NCI-H2196 treated with DMSO at 0.1 percent for 48 hours (cell line): ENCODE measurements at regions not wholly inside any gene's neighbourhood (a gene's known extent, or its start where the extent isn't known, plus 50 kb on each side); places are given as distances from the start of the nearest gene placed in this dataset.
"Not testable (repeated sequence)": the region's sequence is repeated elsewhere in the genome, so short reads cannot be mapped to it uniquely, and the experiment has no call there.

Source experiments
- DNase-seq: peaks from one replicate; lab custom pipeline; 2025; ENCODE audit not compliant: unreplicated experiment; lab: John Stamatoyannopoulos, UW

DNA sequence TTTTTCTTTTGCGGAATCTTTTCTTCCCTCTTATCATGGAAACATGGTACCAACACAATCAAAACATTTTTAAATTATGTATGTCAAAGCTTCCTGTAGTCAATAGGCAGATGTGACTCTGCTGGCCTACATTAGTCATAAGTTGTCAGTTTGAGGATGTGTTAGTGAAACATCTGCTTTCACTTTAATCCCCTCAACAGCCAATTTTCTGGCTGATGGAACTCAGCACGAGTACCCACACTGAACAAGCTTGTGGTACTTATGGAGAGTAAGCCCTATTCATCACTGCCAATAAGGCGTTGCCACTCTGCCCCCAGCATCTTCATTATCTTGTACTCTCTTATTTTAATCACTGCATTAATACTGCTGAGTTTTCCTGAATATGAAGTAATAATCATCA, 1034.4 kb downstream of the CDH9 start:
- no peak for DNase-seq

DNA sequence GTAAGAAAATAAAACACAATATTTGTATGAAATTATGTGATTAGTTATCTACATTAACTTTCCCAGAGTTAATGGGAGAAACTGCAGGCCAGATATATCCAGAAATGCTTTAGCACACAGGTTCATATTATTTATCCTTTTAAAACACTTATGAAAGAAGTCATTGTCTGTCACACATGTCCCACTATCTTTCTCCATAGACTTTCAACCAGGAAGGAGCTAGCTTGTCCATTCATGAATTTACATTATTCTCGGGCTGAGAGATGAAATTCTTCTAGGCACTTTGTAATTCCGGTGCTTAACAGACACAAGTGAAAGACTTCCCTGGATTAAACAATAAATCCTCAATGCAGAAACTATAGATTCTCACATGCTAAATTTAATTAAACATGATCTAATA, 1043.2 kb downstream of the CDH9 start:
- DNase-seq: no peak

DNA sequence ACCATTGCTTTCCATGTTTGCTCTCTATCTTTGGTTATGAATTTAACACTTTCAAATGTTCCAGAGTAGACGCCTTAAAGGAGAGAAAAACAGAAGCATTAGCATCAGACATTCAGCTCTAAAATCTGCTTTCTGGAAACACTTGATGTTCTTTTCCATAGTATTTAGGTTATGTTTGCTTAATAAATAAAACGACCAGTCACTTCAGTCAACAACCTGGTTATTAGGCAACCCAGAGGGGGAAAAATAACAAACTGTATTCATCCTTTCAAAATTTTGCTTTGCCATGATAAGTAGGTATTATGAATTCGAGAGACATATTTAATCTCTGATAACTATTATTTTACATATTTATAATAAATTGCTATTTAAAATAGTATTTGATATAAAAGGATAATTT, 1044.7 kb downstream of the CDH9 start:
- DNase-seq: no peak

GRCh38 chr5:25991639-25992038, 1046.7 kb downstream of the CDH9 start:
- no peak for DNase-seq

DNA sequence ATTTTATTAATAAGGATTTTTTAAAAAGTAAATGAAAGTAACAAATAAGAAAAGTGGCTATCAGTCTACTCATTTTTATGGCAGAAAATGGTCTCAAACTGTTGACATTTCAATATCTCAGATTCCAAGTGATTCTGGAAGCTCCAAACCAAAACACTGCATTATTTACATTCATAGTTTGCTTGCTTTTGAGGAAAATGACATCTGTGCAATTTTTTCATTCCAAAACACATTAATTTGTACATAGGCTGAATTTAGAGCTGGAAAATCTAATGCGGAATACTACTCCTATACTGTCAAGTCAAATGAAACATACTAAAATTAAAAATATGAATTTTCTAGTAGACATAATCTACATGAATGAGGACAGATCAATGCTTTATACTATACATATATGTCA, 1047.6 kb downstream of the CDH9 start:
- DNase-seq: no peak

DNA sequence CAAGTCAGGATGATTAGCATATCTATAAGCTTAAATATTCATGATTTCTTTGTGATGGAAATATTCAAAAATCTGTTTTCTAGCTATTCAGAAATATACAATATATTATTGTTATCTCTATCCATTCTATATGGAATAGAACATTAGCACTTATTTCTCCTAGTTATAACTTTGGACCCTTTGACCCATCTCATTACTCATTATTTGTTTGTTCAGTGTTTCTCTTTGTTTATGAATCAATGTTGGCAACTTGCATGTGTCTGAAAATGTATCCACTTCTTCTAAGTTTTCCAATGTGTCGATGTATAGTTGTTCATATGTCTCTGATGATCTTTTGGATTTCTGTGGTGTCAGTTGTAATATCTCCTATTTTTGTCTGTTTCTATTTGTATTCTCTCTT, 1059.3 kb downstream of the CDH9 start:
- no peak for DNase-seq

- no peak for DNase-seq
Measured at GRCh38 chr5:25975885-25976284, 1062.5 kb downstream of the CDH9 start.

DNA sequence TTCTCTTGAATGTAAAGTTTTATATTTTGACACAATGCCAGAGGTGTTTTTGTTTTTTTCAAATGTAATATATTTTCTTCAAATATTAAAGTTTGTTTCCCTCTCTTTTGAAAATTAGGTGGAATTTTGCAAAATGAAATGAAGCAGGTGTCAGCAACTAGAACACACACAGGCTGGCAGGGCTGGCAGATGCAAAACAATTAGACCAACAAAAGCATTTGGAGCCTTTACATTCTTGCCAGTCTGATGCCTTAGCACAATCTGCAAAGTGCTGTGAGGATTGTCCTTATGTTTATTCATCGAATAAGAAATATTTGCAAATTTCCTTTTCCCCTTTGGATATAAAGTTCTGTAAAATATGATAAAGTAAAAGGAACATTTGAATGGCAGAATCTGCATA, 1063.9 kb downstream of the CDH9 start:
- no peak for DNase-seq

- no peak for DNase-seq
Measured at GRCh38 chr5:25970906-25971489, 1067.4 kb downstream of the CDH9 start.

DNA sequence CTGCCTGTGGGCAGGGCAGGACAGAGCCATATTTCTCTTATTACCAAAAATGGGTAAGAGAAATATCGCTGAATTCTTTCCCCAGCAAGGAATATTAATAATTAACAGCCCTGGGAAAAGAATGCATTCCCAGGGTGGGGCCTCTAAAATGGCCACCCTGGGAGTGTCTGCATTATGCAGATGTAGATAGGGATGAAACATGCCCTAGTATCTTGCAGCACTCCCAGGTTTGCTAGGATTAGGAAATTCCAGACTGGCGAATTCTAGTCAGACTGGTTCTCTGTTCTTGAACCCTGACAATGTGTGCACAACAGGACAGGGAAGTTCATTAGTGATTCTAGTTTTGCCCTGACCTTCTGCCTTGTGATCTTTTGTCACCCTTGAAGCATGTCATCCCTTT, 1069.3 kb downstream of the CDH9 start:
- not testable (repeated sequence) for DNase-seq

DNA sequence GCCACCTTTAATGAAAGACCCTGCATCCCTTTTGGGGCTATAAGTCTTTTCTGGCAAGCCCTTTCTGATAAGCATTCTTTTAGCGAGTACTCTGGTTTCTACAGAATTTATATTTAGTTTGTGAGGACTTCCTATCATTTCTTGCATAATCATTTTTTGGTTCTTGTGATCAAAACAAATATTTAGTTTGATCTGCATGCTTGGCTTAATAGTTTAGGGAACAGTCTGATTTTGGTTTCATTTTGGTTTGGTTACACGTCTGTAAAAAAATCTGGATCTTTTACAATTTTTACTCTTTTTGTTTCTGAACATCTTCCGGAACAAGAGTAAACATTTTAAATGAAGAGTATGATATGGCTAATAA, 1074.4 kb downstream of the CDH9 start:
- DNase-seq: no peak

DNA sequence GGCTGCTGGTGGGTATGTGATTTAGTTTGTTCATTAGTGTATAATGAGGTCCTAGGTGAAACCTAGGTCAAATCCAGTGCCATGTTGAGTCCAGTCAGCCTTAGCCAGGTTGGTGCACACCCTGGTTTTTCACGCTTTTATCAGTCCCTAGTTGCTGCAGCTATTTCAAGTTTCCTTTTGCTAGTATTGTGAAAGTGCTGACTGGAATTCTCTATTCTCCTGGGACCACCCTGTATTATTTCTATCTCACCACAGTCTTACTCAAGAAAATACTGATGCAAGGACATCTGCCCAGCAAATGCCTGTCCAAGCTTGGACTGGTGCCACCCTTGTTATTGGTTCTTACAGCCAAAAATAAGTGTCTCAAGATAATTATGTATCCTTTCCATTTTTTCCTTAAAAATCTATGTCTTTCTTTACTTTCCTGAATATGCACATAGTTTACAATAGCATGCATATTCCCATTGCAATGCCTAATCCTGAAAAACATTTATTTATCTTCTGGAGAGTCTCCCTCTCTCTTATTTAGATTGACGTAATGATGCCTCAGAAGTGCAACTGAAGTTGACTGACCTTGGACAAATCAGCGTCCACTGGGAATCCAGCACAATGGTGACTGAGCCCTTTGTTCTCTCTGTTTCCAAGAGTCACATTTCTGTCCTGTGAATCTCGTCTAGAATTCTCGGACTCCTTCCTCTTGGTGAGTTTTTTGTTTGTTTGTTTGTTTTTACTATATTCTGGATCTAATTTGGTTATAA, 1075.0 kb downstream of the CDH9 start:
- no peak for DNase-seq

- no peak for DNase-seq
Measured at GRCh38 chr5:25955337-25955736, 1083.0 kb downstream of the CDH9 start.

GRCh38 chr5:25950681-25951080, 1087.7 kb downstream of the CDH9 start:
- no peak for DNase-seq

DNA sequence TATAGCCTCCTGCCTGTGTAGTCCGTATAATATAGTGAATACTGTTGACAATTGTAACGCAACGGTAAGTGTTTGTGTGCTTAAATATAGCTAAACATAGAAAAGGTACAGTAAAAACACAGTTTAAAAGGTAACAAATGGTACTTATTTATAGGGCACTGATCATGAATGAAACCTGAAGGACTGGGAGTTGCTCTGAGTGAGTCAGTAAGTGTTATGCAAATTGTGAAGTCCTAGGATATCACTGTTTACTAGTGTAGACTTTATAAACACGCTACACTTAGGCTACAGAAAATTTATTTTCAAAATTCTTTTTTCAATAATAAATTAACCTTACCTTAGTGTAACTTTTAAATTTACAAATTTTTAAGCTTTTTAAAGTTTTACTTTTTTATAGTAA, 1090.1 kb downstream of the CDH9 start:
- DNase-seq: no peak

GRCh38 chr5:25944786-25945185, 1093.6 kb downstream of the CDH9 start:
- DNase-seq: no peak

DNA sequence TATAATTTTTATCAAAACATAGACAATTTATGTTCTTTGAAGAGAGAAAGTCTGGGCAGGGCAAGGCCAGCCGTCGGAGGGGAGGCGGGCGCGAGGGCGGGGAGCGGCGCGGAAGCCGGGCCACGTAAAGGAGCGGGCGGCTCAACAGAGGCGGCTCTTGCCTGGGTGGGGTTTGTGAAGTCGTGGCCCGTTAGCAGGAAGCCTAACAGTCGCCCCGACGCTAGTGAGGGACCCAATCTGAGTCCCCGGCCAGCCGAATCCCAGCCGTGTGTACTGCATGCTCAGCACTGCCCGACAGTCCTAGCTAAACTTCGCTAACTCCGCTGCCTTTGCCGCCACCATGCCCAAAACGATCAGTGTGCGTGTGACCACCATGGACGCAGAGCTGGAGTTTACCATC, 1129.2 kb downstream of the CDH9 start:
- no peak for DNase-seq

DNA sequence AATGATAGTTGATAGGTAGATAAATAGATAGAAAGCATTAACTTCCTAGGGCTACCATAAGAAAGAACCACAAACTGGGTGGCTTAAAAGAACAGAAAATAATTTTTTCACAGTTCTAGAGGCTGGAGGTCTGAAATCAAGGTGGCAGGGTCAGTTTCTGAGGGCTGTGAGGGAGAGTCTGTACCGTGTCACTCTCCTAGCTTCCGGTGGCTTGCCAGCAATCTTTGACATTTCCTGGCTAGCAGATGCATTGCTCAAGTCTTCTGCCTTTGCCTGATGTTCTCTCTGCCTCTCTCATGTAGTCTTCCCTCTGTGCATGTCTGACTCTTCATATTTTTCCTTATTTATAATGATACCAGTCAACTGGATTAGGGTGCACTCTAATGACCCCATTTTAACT, 1132.7 kb downstream of the CDH9 start:
- DNase-seq: no peak

GRCh38 chr5:25892211-25892610, 1146.2 kb downstream of the CDH9 start:
- no peak for DNase-seq

DNA sequence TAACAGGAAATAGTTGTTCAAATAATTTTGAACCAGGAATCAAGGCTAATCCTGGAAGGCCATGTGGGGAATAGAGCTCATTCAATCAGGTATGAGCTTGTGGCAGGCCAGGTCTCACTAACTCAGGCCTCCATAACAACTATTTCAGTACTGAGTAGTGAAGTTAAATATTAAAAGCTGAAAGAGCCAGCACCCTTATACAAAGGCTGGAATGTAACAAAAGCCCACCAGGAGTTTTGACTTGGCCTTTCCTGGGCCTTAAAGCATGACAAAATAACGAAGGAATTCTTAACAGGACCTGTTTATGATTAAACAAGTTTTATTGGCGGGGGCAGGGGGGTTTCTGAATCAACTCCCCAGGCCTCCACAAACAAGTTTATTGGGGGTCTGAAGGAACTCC, 1146.7 kb downstream of the CDH9 start:
- DNase-seq: no peak

DNA sequence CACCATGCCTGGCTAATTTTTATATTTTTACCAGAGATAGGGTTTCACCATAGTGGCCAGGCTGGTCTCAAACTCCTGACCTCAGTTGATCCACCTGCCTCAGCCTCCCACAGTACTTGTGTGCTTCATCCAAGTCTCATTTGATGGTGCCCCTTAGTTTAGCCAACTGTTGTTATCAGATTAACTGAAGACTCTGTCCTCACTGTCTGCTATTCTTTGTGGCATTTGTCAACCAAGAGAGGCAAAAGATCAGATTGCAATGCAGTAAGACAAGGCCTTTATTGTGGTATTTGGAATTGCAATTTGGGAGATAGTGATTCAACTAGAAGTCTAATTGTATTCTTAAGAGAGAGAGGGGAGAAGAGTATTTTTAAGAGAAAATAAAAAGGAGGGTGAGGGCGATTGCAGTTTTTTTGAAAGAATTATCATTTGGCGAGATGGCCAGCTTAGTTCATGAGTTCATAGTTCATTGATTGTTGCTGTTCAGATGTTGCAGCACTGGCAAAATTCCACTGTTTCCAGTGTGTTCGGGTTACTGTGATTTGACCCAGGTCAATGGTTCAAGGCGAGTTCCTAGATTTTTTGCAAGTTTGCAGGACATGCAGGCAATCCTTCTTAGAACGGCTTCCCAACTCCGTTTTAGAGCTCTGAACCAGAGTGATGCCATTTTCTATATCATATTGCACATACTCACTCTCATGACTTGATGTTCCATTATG, 1156.9 kb downstream of the CDH9 start:
- DNase-seq: no peak

DNA sequence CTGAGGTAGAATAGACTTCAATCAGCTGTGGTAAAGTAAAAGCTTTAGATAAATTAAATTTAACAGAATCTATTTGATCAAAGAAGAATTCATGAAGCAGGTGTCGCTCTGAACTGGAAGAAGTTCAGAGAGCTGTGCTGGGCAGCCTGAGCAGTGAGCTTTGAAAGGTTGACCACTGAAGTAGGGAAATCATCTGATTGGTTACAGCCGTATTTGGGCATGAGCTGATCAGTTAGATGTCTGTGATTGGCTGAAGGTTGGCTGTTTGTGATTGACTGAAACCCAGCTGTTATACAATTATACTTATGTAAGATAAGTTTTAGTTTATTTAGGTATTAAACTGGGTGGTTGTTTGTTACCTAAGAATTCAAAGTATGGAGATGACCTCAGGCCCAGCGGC, 1174.6 kb downstream of the CDH9 start:
- peak; percentile 58 for DNase-seq
